HEK293 (cell line): ENCODE measurements at regions not wholly inside any gene's neighbourhood (a gene's known extent, or its start where the extent isn't known, plus 50 kb on each side); places are given as distances from the start of the nearest gene placed in this dataset.

ENCODE experiments used
- CTCF ChIA-PET: fragments of 350-600 bp; formaldehyde crosslinking; extraction: SDS; loops from one replicate; lab custom pipeline; 2021; ENCODE audit warnings: antibody characterized with exemption; lab: Yijun Ruan, JAX
- POLR2A ChIA-PET: fragments of 300-600 bp; formaldehyde crosslinking; extraction: SDS; loops from one replicate; lab custom pipeline; 2020; ENCODE audit warnings: antibody characterized with exemption, inconsistent platforms; lab: Yijun Ruan, JAX
- H3K27ac ChIP-seq: fragments of 200-500 bp; sonication (Bioruptor generic); 2 replicates; pipeline ENCODE4 v1.5.1; 2014; ENCODE audit warnings: low read depth, low read length, control low read depth, inconsistent platforms; ENCODE audit errors: extremely low read depth
- H3K36me3 ChIP-seq, 2 experiments: fragments of 200-500 bp in 1 of 2; sonication (Bioruptor generic) in 1 of 2; 1 replicate in 1 of 2; 2 replicates in 1 of 2; pipeline ENCODE4 v1.5.1; 2014 to 2017; ENCODE audit warnings: inconsistent platforms in 2 of 2, low read length in 2 of 2; ENCODE audit not compliant: control insufficient read depth in 2 of 2, insufficient read depth in 1 of 2
- H3K4me1 ChIP-seq: fragments of 200-500 bp; sonication (Bioruptor generic); 2 replicates; pipeline ENCODE4 v1.5.1; 2014; ENCODE audit warnings: mild to moderate bottlenecking, low read length, inconsistent platforms; ENCODE audit not compliant: control insufficient read depth, insufficient read depth
- H3K4me3 ChIP-seq: 2 replicates; pipeline ENCODE4 v1.5.1; 2011; ENCODE audit warnings: low read depth, mild to moderate bottlenecking, control low read depth, low read length, moderate library complexity
- H3K9me3 ChIP-seq: fragments of 200-500 bp; sonication (Bioruptor generic); 2 replicates; pipeline ENCODE4 v1.5.1; 2014; ENCODE audit warnings: low read depth, low read length, inconsistent platforms; ENCODE audit not compliant: control insufficient read depth, insufficient read depth
- BCL11A ChIP-seq: fragments of 450-650 bp; formaldehyde crosslinking; IDR thresholded peaks from 2 replicates; pipeline ENCODE4 v1.5.1; 2016; ENCODE audit warnings: low read depth, missing biosample characterization, missing genetic modification characterization
- GFI1B ChIP-seq: fragments of 450-650 bp; formaldehyde crosslinking; IDR thresholded peaks from 2 replicates; pipeline ENCODE4 v1.5.1; 2016; ENCODE audit warnings: missing biosample characterization, missing genetic modification characterization
- GLI4 ChIP-seq: fragments of 450-650 bp; formaldehyde crosslinking; IDR thresholded peaks from 2 replicates; pipeline ENCODE4 v1.5.1; 2016; ENCODE audit warnings: missing biosample characterization, missing genetic modification characterization
- GLIS1 ChIP-seq: fragments of 450-650 bp; formaldehyde crosslinking; IDR thresholded peaks from 2 replicates; pipeline ENCODE4 v1.5.1; 2016; ENCODE audit warnings: missing biosample characterization, missing genetic modification characterization
- INSM2 ChIP-seq: fragments of 450-650 bp; formaldehyde crosslinking; IDR thresholded peaks from 2 replicates; pipeline ENCODE4 v1.5.1; 2016; ENCODE audit warnings: missing biosample characterization, missing genetic modification characterization
- KLF10 ChIP-seq: fragments of 450-650 bp; IDR thresholded peaks from 2 replicates; pipeline ENCODE4 v1.5.1; 2018; ENCODE audit warnings: missing biosample characterization, mild to moderate bottlenecking, missing genetic modification characterization
- PRDM1 ChIP-seq: fragments of 450-650 bp; formaldehyde crosslinking; IDR thresholded peaks from 2 replicates; pipeline ENCODE4; 2016; ENCODE audit warnings: missing biosample characterization, missing genetic modification characterization
- REPIN1 ChIP-seq: fragments of 450-650 bp; formaldehyde crosslinking; IDR thresholded peaks from 2 replicates; pipeline ENCODE4 v1.5.1; 2017; ENCODE audit warnings: missing biosample characterization, missing genetic modification characterization, low read depth
- REST ChIP-seq: fragments of 450-650 bp; formaldehyde crosslinking; IDR thresholded peaks from 2 replicates; pipeline ENCODE4 v1.5.1; 2016; ENCODE audit warnings: missing biosample characterization, missing genetic modification characterization
- SETDB1 ChIP-seq: IDR thresholded peaks from one replicate; pipeline ENCODE4 v1.6.1; 2017; ENCODE audit warnings: mild to moderate bottlenecking, low read length, moderate library complexity, mixed read lengths; ENCODE audit not compliant: insufficient read length
- TRIM28 ChIP-seq: IDR thresholded peaks from 2 replicates; pipeline ENCODE4 v1.6.1; 2011; ENCODE audit warnings: low read length, control low read depth, borderline replicate concordance
- ZBTB7A ChIP-seq: fragments of 450-650 bp; formaldehyde crosslinking; IDR thresholded peaks from 2 replicates; pipeline ENCODE4 v1.5.1; 2016; ENCODE audit warnings: low read depth, missing biosample characterization, missing genetic modification characterization
- ZEB2 ChIP-seq: fragments of 450-650 bp; formaldehyde crosslinking; IDR thresholded peaks from 2 replicates; pipeline ENCODE4 v1.5.1; 2016; ENCODE audit warnings: missing biosample characterization, missing genetic modification characterization
- ZNF114 ChIP-seq: fragments of 450-650 bp; formaldehyde crosslinking; IDR thresholded peaks from 2 replicates; pipeline ENCODE4 v1.5.0; 2017; ENCODE audit warnings: missing biosample characterization, missing genetic modification characterization
- ZNF140 ChIP-seq: fragments of 450-650 bp; formaldehyde crosslinking; IDR thresholded peaks from 2 replicates; pipeline ENCODE4 v1.5.1; 2016; ENCODE audit warnings: missing biosample characterization, missing genetic modification characterization
- ZNF341 ChIP-seq: fragments of 450-650 bp; formaldehyde crosslinking; IDR thresholded peaks from 2 replicates; pipeline ENCODE4; 2016; ENCODE audit warnings: low read depth, missing biosample characterization, missing genetic modification characterization
- ZNF354C ChIP-seq: fragments of 450-650 bp; formaldehyde crosslinking; IDR thresholded peaks from 2 replicates; pipeline ENCODE4 v1.5.1; 2016; ENCODE audit warnings: missing biosample characterization, missing genetic modification characterization, low read depth, borderline replicate concordance
- ZNF423 ChIP-seq: fragments of 450-650 bp; formaldehyde crosslinking; IDR thresholded peaks from 2 replicates; pipeline ENCODE4 v1.5.1; 2016; ENCODE audit warnings: missing biosample characterization, missing genetic modification characterization
- ZNF48 ChIP-seq: fragments of 450-650 bp; formaldehyde crosslinking; IDR thresholded peaks from 2 replicates; pipeline ENCODE4 v1.5.1; 2016; ENCODE audit warnings: missing biosample characterization, missing genetic modification characterization
- ZNF555 ChIP-seq: fragments of 450-650 bp; formaldehyde crosslinking; conservative IDR thresholded peaks from 2 replicates; pipeline ENCODE4 v1.5.1; 2017; ENCODE audit warnings: missing biosample characterization, mild to moderate bottlenecking, missing genetic modification characterization, inconsistent platforms
- ZNF585B ChIP-seq: fragments of 450-650 bp; formaldehyde crosslinking; IDR thresholded peaks from 2 replicates; pipeline ENCODE4 v1.5.1; 2016; ENCODE audit warnings: missing biosample characterization, missing genetic modification characterization
- ZNF623 ChIP-seq: fragments of 450-650 bp; formaldehyde crosslinking; IDR thresholded peaks from 2 replicates; pipeline ENCODE4 v1.5.1; 2016; ENCODE audit warnings: missing biosample characterization, missing genetic modification characterization
- ZNF664 ChIP-seq: fragments of 450-650 bp; formaldehyde crosslinking; IDR thresholded peaks from 2 replicates; pipeline ENCODE4 v1.5.1; 2016; ENCODE audit warnings: missing biosample characterization, missing genetic modification characterization
- ZXDB ChIP-seq: fragments of 450-650 bp; formaldehyde crosslinking; IDR thresholded peaks from 2 replicates; pipeline ENCODE4 v1.5.1; 2016; ENCODE audit warnings: missing biosample characterization, missing genetic modification characterization
- TF ChIP-seq, protein P1 (sequence below): fragments of 450-650 bp; formaldehyde crosslinking; IDR thresholded peaks from 2 replicates; pipeline ENCODE4 v1.5.1; 2016; ENCODE audit warnings: missing biosample characterization, missing genetic modification characterization
- TF ChIP-seq, protein P2 (sequence below): fragments of 450-650 bp; formaldehyde crosslinking; IDR thresholded peaks from 2 replicates; pipeline ENCODE4 v1.5.1; 2017; ENCODE audit warnings: missing biosample characterization, missing genetic modification characterization

- ChIA-PET CTCF (no interaction called here), POLR2A (no interaction called here)
- Histone ChIP-seq H3K4me3 (no peak overlapping the region), H3K36me3 (no peaks in the 10 kb centered on the region), H3K27ac (no peak overlapping the region), H3K9me3 (no peaks in the 10 kb centered on the region), H3K4me1 (no peaks in the 10 kb centered on the region)
- no peak for TF ChIP-seq ZNF585B (tag by site-specific recombination)
- TF ChIP-seq ZXDB (tag by site-specific recombination): no peak
- TF ChIP-seq GLI4 (tag by site-specific recombination): no peak
- no peak for TF ChIP-seq ZNF140
- no peak for TF ChIP-seq ZNF423 (tag by site-specific recombination)
- TF ChIP-seq PRDM1: no peak
- no peak for TF ChIP-seq ZNF354C (tag by site-specific recombination)
- TF ChIP-seq ZNF664: no peak
- TF ChIP-seq REST (tag by site-specific recombination): no peak
- no peak for TF ChIP-seq ZNF48 (tag by site-specific recombination)
- no peak for TF ChIP-seq ZNF341
- TF ChIP-seq BCL11A: no peak
- no peak for TF ChIP-seq ZEB2 (tag by site-specific recombination)
- TF ChIP-seq ZNF555: no peak
- TF ChIP-seq SETDB1: no peak
- TF ChIP-seq GFI1B (tag by site-specific recombination): no peak
Observed at GRCh38 chr5:89372176-89372575, 489.2 kb upstream of the MEF2C start.

GRCh38 chr5:89371646-89372045 lies 488.7 kb upstream of the MEF2C start:
- no peaks in the 10 kb centered on the region for H3K4me1 ChIP-seq
- CTCF ChIA-PET: no interaction called here
- POLR2A ChIA-PET: no interaction called here
- TF ChIP-seq REPIN1: no peak
- TF ChIP-seq ZNF623 (tag by site-specific recombination): no peak
- no peak for TF ChIP-seq ZBTB7A (tag by site-specific recombination)
- TF ChIP-seq KLF10 (tag by site-specific recombination): no peak
- TF ChIP-seq TRIM28: no peak
- TF ChIP-seq GLIS1 (tag by site-specific recombination): no peak
- TF ChIP-seq, protein P1, sequence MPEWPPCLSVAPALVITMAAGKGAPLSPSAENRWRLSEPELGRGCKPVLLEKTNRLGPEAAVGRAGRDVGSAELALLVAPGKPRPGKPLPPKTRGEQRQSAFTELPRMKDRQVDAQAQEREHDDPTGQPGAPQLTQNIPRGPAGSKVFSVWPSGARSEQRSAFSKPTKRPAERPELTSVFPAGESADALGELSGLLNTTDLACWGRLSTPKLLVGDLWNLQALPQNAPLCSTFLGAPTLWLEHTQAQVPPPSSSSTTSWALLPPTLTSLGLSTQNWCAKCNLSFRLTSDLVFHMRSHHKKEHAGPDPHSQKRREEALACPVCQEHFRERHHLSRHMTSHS: no peak
- no peak for TF ChIP-seq ZNF114 (tag by site-specific recombination)
- TF ChIP-seq, protein P2, sequence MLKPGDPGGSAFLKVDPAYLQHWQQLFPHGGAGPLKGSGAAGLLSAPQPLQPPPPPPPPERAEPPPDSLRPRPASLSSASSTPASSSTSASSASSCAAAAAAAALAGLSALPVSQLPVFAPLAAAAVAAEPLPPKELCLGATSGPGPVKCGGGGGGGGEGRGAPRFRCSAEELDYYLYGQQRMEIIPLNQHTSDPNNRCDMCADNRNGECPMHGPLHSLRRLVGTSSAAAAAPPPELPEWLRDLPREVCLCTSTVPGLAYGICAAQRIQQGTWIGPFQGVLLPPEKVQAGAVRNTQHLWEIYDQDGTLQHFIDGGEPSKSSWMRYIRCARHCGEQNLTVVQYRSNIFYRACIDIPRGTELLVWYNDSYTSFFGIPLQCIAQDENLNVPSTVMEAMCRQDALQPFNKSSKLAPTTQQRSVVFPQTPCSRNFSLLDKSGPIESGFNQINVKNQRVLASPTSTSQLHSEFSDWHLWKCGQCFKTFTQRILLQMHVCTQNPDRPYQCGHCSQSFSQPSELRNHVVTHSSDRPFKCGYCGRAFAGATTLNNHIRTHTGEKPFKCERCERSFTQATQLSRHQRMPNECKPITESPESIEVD (tag by site-specific recombination): no peak
- TF ChIP-seq INSM2 (tag by site-specific recombination): no peak
- H3K27ac ChIP-seq: no peak overlapping the region
- H3K36me3 ChIP-seq: no peaks in the 10 kb centered on the region
- no peaks in the 10 kb centered on the region for H3K9me3 ChIP-seq
- H3K4me3 ChIP-seq: no peak overlapping the region
